ENCODE measurements at regions not wholly inside any gene's neighbourhood (a gene's known extent, or its start where the extent isn't known, plus 50 kb on each side); places are given as distances from the start of the nearest gene placed in this dataset.

- no peak for TF ChIP-seq CTCF (IDR thresholded peaks at IDR 0.05)
- no peak for TF ChIP-seq POLR2A (IDR thresholded peaks at IDR 0.05; ENCODE audit: low read depth)
- TF ChIP-seq EP300 (IDR thresholded peaks at IDR 0.05), result no peak
Measured at GRCh38 chr3:13717222-13717895, 162.5 kb downstream of the WNT7A start.
